GM21528 (cell line): ENCODE measurements at regions not wholly inside any gene's neighbourhood (a gene's known extent, or its start where the extent isn't known, plus 50 kb on each side); places are given as distances from the start of the nearest gene placed in this dataset.

ENCODE experiments used
- ATAC-seq: cut with Tn5 transposase; IDR thresholded peaks from one replicate; pipeline ENCODE4 v1.9.1; 2021; ENCODE audit warnings: mild to moderate bottlenecking, moderate library complexity; ENCODE audit not compliant: unreplicated experiment, low FRiP score

GRCh38 chr2:125041846-125042245 lies 1016.8 kb downstream of the CNTNAP5 start:
- no peak for ATAC-seq

GRCh38 chr2:125042727-125043126 lies 1017.6 kb downstream of the CNTNAP5 start:
- no peak for ATAC-seq

- no peak for ATAC-seq
These were observed 1045.8 kb downstream of the CNTNAP5 start for GRCh38 chr2:125070726-125071505.

- no peak for ATAC-seq
These were observed 1048.4 kb downstream of the CNTNAP5 start for GRCh38 chr2:125073440-125073839.

GRCh38 chr2:125085904-125086303 lies 1060.8 kb downstream of the CNTNAP5 start:
- no peak for ATAC-seq

GRCh38 chr2:125086313-125087184 lies 1061.5 kb downstream of the CNTNAP5 start:
- ATAC-seq = no peak

- no peak for ATAC-seq
These were observed 1067.4 kb downstream of the CNTNAP5 start for GRCh38 chr2:125092276-125093009.

GRCh38 chr2:125095826-125096225 lies 1070.7 kb downstream of the CNTNAP5 start:
- ATAC-seq = no peak

GRCh38 chr2:125106710-125107109 lies 1081.6 kb downstream of the CNTNAP5 start:
- no peak for ATAC-seq

GRCh38 chr2:125107446-125107845 lies 1082.4 kb downstream of the CNTNAP5 start:
- ATAC-seq = no peak

- no peak for ATAC-seq
These were observed 1083.2 kb downstream of the CNTNAP5 start for GRCh38 chr2:125108251-125108650.

GRCh38 chr2:125125902-125126301 lies 1100.8 kb downstream of the CNTNAP5 start:
- no peak for ATAC-seq

GRCh38 chr2:125160947-125161346 lies 1135.9 kb downstream of the CNTNAP5 start:
- no peak for ATAC-seq

- no peak for ATAC-seq
These were observed 1142.1 kb downstream of the CNTNAP5 start for GRCh38 chr2:125167152-125167551.

GRCh38 chr2:125167820-125168219 lies 1142.7 kb downstream of the CNTNAP5 start:
- no peak for ATAC-seq

- ATAC-seq = no peak
These were observed 1143.4 kb downstream of the CNTNAP5 start for GRCh38 chr2:125168442-125168841.

GRCh38 chr2:125169022-125169763 lies 1144.1 kb downstream of the CNTNAP5 start:
- no peak for ATAC-seq

- ATAC-seq = no peak
These were observed 1144.7 kb downstream of the CNTNAP5 start for GRCh38 chr2:125169764-125170146.

- no peak for ATAC-seq
These were observed 1147.1 kb downstream of the CNTNAP5 start for GRCh38 chr2:125172181-125172580.

GRCh38 chr2:125175415-125175814 lies 1150.3 kb downstream of the CNTNAP5 start:
- ATAC-seq = no peak
